GM12878 (cell line): ENCODE measurements at regions not wholly inside any gene's neighbourhood (a gene's known extent, or its start where the extent isn't known, plus 50 kb on each side); places are given as distances from the start of the nearest gene placed in this dataset.

Experiments
- ATAC-seq: fragments of 200-7000 bp; cut with Tn5 transposase; 3 replicates; pipeline ENCODE4 v1.9.1; 2020; ENCODE audit warnings: mild to moderate bottlenecking, moderate library complexity
- BruUV-seq: library from RNA; stranded (reverse); fragments of 400-500 nt; replicated peaks from 2 replicates; lab custom pipeline; 2021; lab: Mats Ljungman, UMichigan
- CTCF ChIA-PET: fragments of 300-600 bp; sonication (Branson Sonifier 250); formaldehyde crosslinking; extraction: SDS; loops from one replicate; lab custom pipeline; 2021; ENCODE audit warnings: inconsistent platforms; lab: Yijun Ruan, JAX
- POLR2A ChIA-PET: fragments of 350-600 bp; formaldehyde crosslinking; extraction: SDS; loops from one replicate; lab custom pipeline; 2021; ENCODE audit warnings: inconsistent platforms; lab: Charles Lee
- RAD21 ChIA-PET: fragments of 300-600 bp; sonication (Branson Sonifier 250); formaldehyde crosslinking; loops from one replicate; lab custom pipeline; 2023; ENCODE audit warnings: antibody characterized with exemption; ENCODE audit not compliant: unreplicated experiment; lab: Charles Lee
- SMC1A ChIA-PET: fragments of 300-600 bp; sonication (Branson Sonifier 250); formaldehyde crosslinking; loops from one replicate; lab custom pipeline; 2023; ENCODE audit not compliant: unreplicated experiment, uncharacterized antibody; lab: Charles Lee
- DNase-seq: peaks from one replicate; pipeline ENCODE4 v3.0.0-alpha.2; 2011; ENCODE audit warnings: low read depth, low spot score
- FAIRE-seq: peaks from 3 replicates; lab custom pipeline; 2011; peaks lifted over from hg19 to GRCh38; lab: Jason Lieb, UNC
- H2AFZ ChIP-seq: 2 replicates; pipeline ENCODE4 v1.6.0; 2011; ENCODE audit warnings: low read depth, low read length, control low read depth; ENCODE audit not compliant: control insufficient read depth
- H3K27ac ChIP-seq: 2 replicates; pipeline ENCODE4 v1.5.1; 2011; ENCODE audit warnings: control low read depth; ENCODE audit not compliant: control insufficient read depth, insufficient read depth
- H3K27me3 ChIP-seq, 2 experiments: replicated peaks in 1 of 2; 2 replicates each; pipeline versions ENCODE4 v1.6.0 to v1.6.1; 2011; ENCODE audit warnings: low read length in 1 of 2; ENCODE audit not compliant: control insufficient read depth in 2 of 2, insufficient read depth in 2 of 2
- H3K36me3 ChIP-seq, 2 experiments: 2 replicates each; pipeline ENCODE4 v1.5.1; 2011; ENCODE audit warnings: low read length in 1 of 2; ENCODE audit not compliant: control insufficient read depth in 2 of 2, insufficient read depth in 2 of 2
- H3K4me1 ChIP-seq: 2 replicates; pipeline ENCODE4 v1.6.1; 2011; ENCODE audit warnings: mild to moderate bottlenecking, low read length, moderate library complexity, mixed read lengths; ENCODE audit not compliant: control insufficient read depth, insufficient read depth
- H3K4me2 ChIP-seq: 2 replicates; pipeline ENCODE4 v1.6.0; 2011; ENCODE audit warnings: control low read depth; ENCODE audit not compliant: control insufficient read depth, insufficient read depth
- H3K4me3 ChIP-seq: fragments of 200-600 bp; sonication (generic); 2 replicates; pipeline ENCODE4 v1.5.1; 2016
- H3K79me2 ChIP-seq: 2 replicates; pipeline ENCODE4 v1.6.0; 2011; ENCODE audit warnings: low read length; ENCODE audit not compliant: control insufficient read depth, insufficient read depth
- H3K9ac ChIP-seq: 2 replicates; pipeline ENCODE4 v1.8.0; 2011; ENCODE audit warnings: low read length, control low read depth, mixed read lengths; ENCODE audit not compliant: control insufficient read depth, insufficient read depth
- H3K9me3 ChIP-seq: replicated peaks from 3 replicates; pipeline ENCODE4 v1.5.1; 2011; ENCODE audit warnings: mild to moderate bottlenecking, low read length; ENCODE audit not compliant: control insufficient read depth, insufficient read depth
- H4K20me1 ChIP-seq: 2 replicates; pipeline ENCODE4 v1.6.0; 2011; ENCODE audit not compliant: control insufficient read depth, insufficient read depth
- BACH1 ChIP-seq: fragments of 450-650 bp; IDR thresholded peaks from 2 replicates; pipeline ENCODE4 v1.6.1; 2017; ENCODE audit warnings: mild to moderate bottlenecking, borderline replicate concordance
- BCL11A ChIP-seq: IDR thresholded peaks from 2 replicates; pipeline ENCODE4 v1.6.1; 2011; ENCODE audit warnings: low read depth, low read length
- BHLHE40 ChIP-seq, 2 experiments: fragments of 450-650 bp in 1 of 2; IDR thresholded peaks; 2 replicates each; pipeline ENCODE4 v1.6.1; 2011 to 2017; ENCODE audit warnings: low read depth in 2 of 2, borderline replicate concordance in 1 of 2, improper control_type of control experiment in 1 of 2, low read length in 1 of 2, mild to moderate bottlenecking in 1 of 2
- CBX5 ChIP-seq: sonication (generic); IDR thresholded peaks from 2 replicates; pipeline ENCODE4 v1.6.1; 2016; ENCODE audit warnings: low read depth, moderate library complexity, mild to moderate bottlenecking, inconsistent platforms
- CREM ChIP-seq: IDR thresholded peaks from 2 replicates; pipeline ENCODE4 v1.6.1; 2014; ENCODE audit warnings: antibody characterized with exemption, low read depth
- KLF5 ChIP-seq: fragments of 450-650 bp; IDR thresholded peaks from 2 replicates; pipeline ENCODE4 v1.6.1; 2014; ENCODE audit warnings: mild to moderate bottlenecking; ENCODE audit not compliant: partially characterized antibody
- MTA3 ChIP-seq: IDR thresholded peaks from 2 replicates; pipeline ENCODE4 v1.6.1; 2012; ENCODE audit warnings: low read length, inconsistent platforms, borderline replicate concordance
- SPI1 ChIP-seq: IDR thresholded peaks from 2 replicates; pipeline ENCODE4 v1.6.1; 2011; ENCODE audit warnings: low read depth, mild to moderate bottlenecking, low read length, moderate library complexity, borderline replicate concordance; ENCODE audit not compliant: insufficient read depth
- STAT3 ChIP-seq: IDR thresholded peaks from 2 replicates; pipeline ENCODE4 v1.6.1; 2011; ENCODE audit warnings: low read depth, low read length, improper control_type of control experiment
- WGBS: methylation state at CpG from one replicate; pipeline ENCODE4 v1.1.6; 2016; ENCODE audit warnings: low lambda C conversion rate; ENCODE audit not compliant: insufficient replicate concordance, insufficient coverage; ENCODE audit errors: missing lambda C conversion rate; 5-methylcytosine and 5-hydroxymethylcytosine counted together
- in situ Hi-C: fragments of 300-500 bp; cut with MboI; formaldehyde crosslinking; loops from 9 replicates; pipeline ENCODE4 v1.14.3; 2018; ENCODE audit warnings: mixed read lengths
- intact Hi-C: fragments of 100-400 bp; cut with micrococcal nuclease; formaldehyde crosslinking; loops from one replicate; pipeline ENCODE4 v1.14.2; 2022; ENCODE audit not compliant: unreplicated experiment

GRCh38 chr1:234706199-234706598 is 96.2 kb upstream of the IRF2BP2 start:
- H4K20me1 ChIP-seq = no peaks in the 10 kb centered on the region
- H3K9ac ChIP-seq = no peak overlapping the region
- ATAC-seq (no peak), DNase-seq (no peak), FAIRE-seq (no peak)
- H3K36me3 ChIP-seq = no peaks in the 10 kb centered on the region
- intact Hi-C loops = no loop called here
- H3K4me2 ChIP-seq = no peak overlapping the region
- H3K27me3 ChIP-seq = no peaks in the 10 kb centered on the region
- ChIA-PET CTCF (interaction anchor here (1.3 kb wide), 1 partner anchor 12 kb away, joined by 5 read pairs; no protein-coding TSS in a partner anchor), SMC1A (interaction anchor here (1.5 to 12.3 kb wide), 2 partner anchors 9 to 13 kb away, joined by 6 to 255 read pairs; no protein-coding TSS in a partner anchor), POLR2A (interaction anchor here (1.1 to 2.0 kb wide), 3 partner anchors 12 to 65 kb away, joined by 3 to 6 read pairs (median 3); no protein-coding TSS in a partner anchor), RAD21 (interaction anchor here (7.0 kb wide), 1 partner anchor 18 kb away, joined by 98 read pairs; no protein-coding TSS in a partner anchor)
- no TSS peak for BruUV-seq
- H3K9me3 ChIP-seq = no peaks in the 10 kb centered on the region; the same call in 2 of the 3 replicates
- H2AFZ ChIP-seq = no peak overlapping the region
- in situ Hi-C loops = no loop called here
- WGBS = 40% methylated on average over 3 of the region's 3 CpGs
- H3K4me3 ChIP-seq = no peak overlapping the region
- H3K79me2 ChIP-seq = no peaks in the 10 kb centered on the region
- TF ChIP-seq BHLHE40 (IDR thresholded peaks at IDR 0.05; ENCODE audit: borderline replicate concordance in 1 of 2, low read depth in 2 of 2, low read length in 1 of 2) (no peak), MTA3 (no peak), CREM (no peak), KLF5 (no peak), SPI1 (no peak), CBX5 (no peak), STAT3 (no peak), BCL11A (no peak), BACH1 (no peak)
- no peak overlapping the region for H3K27ac ChIP-seq
- H3K4me1 ChIP-seq = no peaks in the 10 kb centered on the region
